Spleen (tissue), 11 donors: ENCODE measurements at regions not wholly inside any gene's neighbourhood (a gene's known extent, or its start where the extent isn't known, plus 50 kb on each side); places are given as distances from the start of the nearest gene placed in this dataset.

Experiments
- DNase-seq: peaks from one replicate; pipeline ENCODE4 v3.0.0-alpha.2; 2020
- H3K27ac ChIP-seq, 8 donors: fragments of 200-600 bp; sonication (generic) in 7 of 8; 1 replicate in 4 of 8; 2 replicates in 4 of 8; pipeline versions ENCODE4 v1.5.0 to v1.8.0; 2016 to 2021; ENCODE audit warnings: inconsistent platforms in 4 of 8, mild to moderate bottlenecking in 4 of 8, moderate library complexity in 1 of 8
- H3K27me3 ChIP-seq, 7 donors: fragments of 200-600 bp; sonication (generic) in 6 of 7; replicated peaks in 1 of 7; 1 replicate in 4 of 7; 2 replicates in 3 of 7; pipeline versions ENCODE4 v1.5.0 to v1.8.0; 2016 to 2021; ENCODE audit warnings: inconsistent platforms in 3 of 7, mild to moderate bottlenecking in 1 of 7
- H3K36me3 ChIP-seq, 6 donors: fragments of 200-600 bp; sonication (generic) in 5 of 6; 1 replicate in 4 of 6; 2 replicates in 2 of 6; pipeline versions ENCODE4 v1.5.0 to v1.8.0; 2016 to 2021; ENCODE audit warnings: inconsistent platforms in 2 of 6
- H3K4me1 ChIP-seq, 6 donors: fragments of 200-600 bp; sonication (generic) in 5 of 6; 1 replicate in 3 of 6; 2 replicates in 3 of 6; pipeline versions ENCODE4 v1.5.0 to v1.8.0; 2016 to 2021; ENCODE audit warnings: inconsistent platforms in 3 of 6
- H3K4me3 ChIP-seq, 8 donors: fragments of 200-600 bp; sonication (generic) in 7 of 8; 1 replicate in 4 of 8; 2 replicates in 4 of 8; pipeline versions ENCODE4 v1.5.0 to v1.8.0; 2016 to 2021; ENCODE audit warnings: inconsistent platforms in 4 of 8, mild to moderate bottlenecking in 4 of 8, moderate library complexity in 2 of 8
- H3K9me3 ChIP-seq, 8 donors: fragments of 200-600 bp; sonication (generic) in 7 of 8; 1 replicate in 4 of 8; 2 replicates in 4 of 8; pipeline versions ENCODE4 v1.5.0 to v1.8.0; 2016 to 2021; ENCODE audit warnings: inconsistent platforms in 4 of 8
- CTCF ChIP-seq, 11 experiments: fragments of 200-600 bp in 7 of 11; fragments of 450-650 bp in 4 of 11; sonication (generic) in 4 of 11; IDR thresholded peaks in 8 of 11; conservative IDR thresholded peaks in 3 of 11; 1 replicate in 7 of 11; 2 replicates in 4 of 11; pipeline versions ENCODE4 v1.4.0 to v1.8.0; 2016 to 2021; ENCODE audit warnings: antibody characterized with exemption in 11 of 11, inconsistent platforms in 4 of 11, mild to moderate bottlenecking in 1 of 11
- POLR2A ChIP-seq, 3 donors: fragments of 450-650 bp; IDR thresholded peaks; one replicate each; pipeline ENCODE4 v1.5.1; 2017; ENCODE audit warnings: antibody characterized with exemption in 3 of 3, mild to moderate bottlenecking in 1 of 3
- POLR2AphosphoS5 ChIP-seq, 3 donors: sonication (generic); formaldehyde crosslinking; IDR thresholded peaks; one replicate each; pipeline ENCODE4 v1.5.1; 2017; ENCODE audit warnings: antibody characterized with exemption in 3 of 3
- WGBS, 5 donors: extraction: QIAGEN DNeasy Blood & Tissue Kit in 3 of 5; methylation state at CpG; one replicate each; pipeline versions ENCODE4 v1.1.5 to v1.1.7; 2013 to 2018; 5-methylcytosine and 5-hydroxymethylcytosine counted together
- intact Hi-C: fragments of 100-400 bp; cut with DNase I; formaldehyde crosslinking; loops from one replicate; pipeline ENCODE4 v1.15.0; 2023; ENCODE audit warnings: low total_unique reads
- donor health status: healthy with polysubstance abuse.
- donor health status: DM: no; HTN: no; CAD: no; lungs with moderate emphysema.
- donor health status: DM: no; HTN: no; CAD: no.
- donor health status: Bipolar disorder and iron deficiency.
- donor health status: healthy.
- donor health status: DM: no; HTN: no; CAD: no.
- donor health status: DM: yes; HTN: yes; CAD: no.

- intact Hi-C loops = no loop called here
- no peak for TF ChIP-seq POLR2AphosphoS5 (IDR thresholded peaks at IDR 0.05)
- TF ChIP-seq POLR2A (IDR thresholded peaks at IDR 0.05) = no peak
- no peak for TF ChIP-seq CTCF (IDR thresholded peaks at IDR 0.05 in 8 of 11, conservative IDR thresholded peaks at IDR 0.05 in 3 of 11)
- no peak for DNase-seq
- WGBS, 5 donors = 76 to 94% (median 87%) methylated on average over 2 of the region's 2 CpGs
- H3K4me3 ChIP-seq = no peak overlapping the region
- no peaks in the 10 kb centered on the region for H3K9me3 ChIP-seq
- H3K36me3 ChIP-seq = no peaks in the 10 kb centered on the region
- H3K4me1 ChIP-seq = no peaks in the 10 kb centered on the region
- H3K27ac ChIP-seq = no peak overlapping the region
- no peaks in the 10 kb centered on the region for H3K27me3 ChIP-seq
These were observed 1257.4 kb upstream of the ZEB2 start for GRCh38 chr2:145777297-145777696.

GRCh38 chr2:145775591-145775990 is 1255.7 kb upstream of the ZEB2 start:
- DNase-seq = no peak
- Histone ChIP-seq H3K4me3 (no peak overlapping the region), H3K4me1 (no peaks in the 10 kb centered on the region), H3K27ac (no peak overlapping the region), H3K27me3 (no peaks in the 10 kb centered on the region), H3K36me3 (no peaks in the 10 kb centered on the region), H3K9me3 (no peaks in the 10 kb centered on the region)
- TF ChIP-seq CTCF (IDR thresholded peaks at IDR 0.05 in 8 of 11, conservative IDR thresholded peaks at IDR 0.05 in 3 of 11) (no peak), POLR2A (IDR thresholded peaks at IDR 0.05) (no peak), POLR2AphosphoS5 (IDR thresholded peaks at IDR 0.05) (no peak)
- 29 to 43% (median 36%) methylated on average over 2 of the region's 2 CpGs for WGBS, 5 donors
- intact Hi-C loops = no loop called here

GRCh38 chr2:145771525-145771924 is 1251.6 kb upstream of the ZEB2 start:
- TF ChIP-seq POLR2AphosphoS5 (IDR thresholded peaks at IDR 0.05) = no peak
- TF ChIP-seq POLR2A (IDR thresholded peaks at IDR 0.05) = no peak
- TF ChIP-seq CTCF (IDR thresholded peaks at IDR 0.05 in 8 of 11, conservative IDR thresholded peaks at IDR 0.05 in 3 of 11) = no peak
- no peaks in the 10 kb centered on the region for H3K9me3 ChIP-seq
- H3K36me3 ChIP-seq = no peaks in the 10 kb centered on the region
- no peaks in the 10 kb centered on the region for H3K27me3 ChIP-seq
- H3K27ac ChIP-seq = no peak overlapping the region
- intact Hi-C loops = no loop called here
- no peak overlapping the region for H3K4me3 ChIP-seq
- no peaks in the 10 kb centered on the region for H3K4me1 ChIP-seq
- DNase-seq = no peak

- H3K9me3 ChIP-seq = no peaks in the 10 kb centered on the region
- intact Hi-C loops = no loop called here
- WGBS, 5 donors = 89 to 97% (median 93%) methylated on average over 5 of the region's 5 CpGs
These were observed 1249.2 kb upstream of the ZEB2 start for GRCh38 chr2:145769011-145769716.

More at GRCh38 chr2:145769011-145769716, 1249.2 kb upstream of the ZEB2 start:
- Histone ChIP-seq H3K36me3 (no peaks in the 10 kb centered on the region), H3K27me3 (no peaks in the 10 kb centered on the region), H3K4me1 (no peaks in the 10 kb centered on the region), H3K4me3 (no peak overlapping the region), H3K27ac (no peak overlapping the region)
- no peak for DNase-seq
- no peak for TF ChIP-seq POLR2AphosphoS5 (IDR thresholded peaks at IDR 0.05)
- TF ChIP-seq POLR2A (IDR thresholded peaks at IDR 0.05) = no peak
- TF ChIP-seq CTCF (IDR thresholded peaks at IDR 0.05 in 8 of 11, conservative IDR thresholded peaks at IDR 0.05 in 3 of 11) = no peak
